ENCODE measurements at regions not wholly inside any gene's neighbourhood (a gene's known extent, or its start where the extent isn't known, plus 50 kb on each side); places are given as distances from the start of the nearest gene placed in this dataset.

DNA sequence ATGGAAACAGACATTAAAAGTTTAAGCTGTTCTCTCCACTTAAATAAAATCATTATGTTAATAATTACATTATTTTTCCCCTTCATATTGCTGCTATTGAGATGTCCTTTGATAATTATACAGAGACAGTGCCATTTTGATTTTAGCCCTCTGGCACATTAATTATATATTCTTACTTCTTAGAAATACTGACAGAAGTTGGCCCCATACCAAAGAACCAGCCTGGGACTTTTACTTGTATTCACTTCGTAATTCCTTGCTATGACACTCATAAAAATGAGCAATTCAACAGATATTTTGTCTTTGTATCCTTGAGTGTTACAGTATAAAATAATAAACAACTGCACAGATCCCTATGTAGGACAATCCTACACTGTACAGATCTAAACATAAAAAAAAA, 743.7 kb downstream of the TBC1D32 start:
- POLR2A ChIA-PET (ENCODE audit: partially characterized antibody) = no interaction called here
- no peaks in the 10 kb centered on the region for H4K20me1 ChIP-seq (replicated peaks in 1 of 2; ENCODE audit: control insufficient read depth in 1 of 2, insufficient read depth in 2 of 2, low read length in 2 of 2)
- H3K56ac ChIP-seq (replicated peaks; ENCODE audit: insufficient read length, low read depth, low read length) = no peak overlapping the region
- no peak for FAIRE-seq
- no peak overlapping the region for H3K14ac ChIP-seq (ENCODE audit: insufficient read length)
- no peaks in the 10 kb centered on the region for H3K36me3 ChIP-seq (ENCODE audit: control insufficient read depth in 2 of 4, insufficient read depth in 4 of 4, low read length in 3 of 4)
- no peaks in the 10 kb centered on the region for H3K79me2 ChIP-seq (ENCODE audit: control insufficient read depth in 1 of 2, insufficient read depth in 2 of 2, low read length in 2 of 2)
- no peak overlapping the region for H3K23ac ChIP-seq (ENCODE audit: insufficient read length)
- no peak overlapping the region for H2BK5ac ChIP-seq (ENCODE audit: low read depth, low read length)
- no peak overlapping the region for H2AK5ac ChIP-seq (ENCODE audit: low read depth, low read length)
- no peaks in the 10 kb centered on the region for H3K27me3 ChIP-seq (replicated peaks in 1 of 4; ENCODE audit: control insufficient read depth in 3 of 4, extremely low read depth in 1 of 4, insufficient read depth in 3 of 4, low read length in 3 of 4)
- H3K4me2 ChIP-seq (ENCODE audit: insufficient read depth in 1 of 2, low read depth in 2 of 2, low read length in 2 of 2) = no peak overlapping the region
- H2BK120ac ChIP-seq (replicated peaks; ENCODE audit: low read depth, low read length) = no peak overlapping the region
- no peak overlapping the region for H2BK12ac ChIP-seq (ENCODE audit: low read depth, low read length)
- no peak overlapping the region for H4K5ac ChIP-seq (ENCODE audit: insufficient read length, low read depth, low read length)
- 92% methylated on average over 1 of the region's 1 CpG; no CpG with 5 or more reads in 1 of the 2 experiments for WGBS, 2 experiments (ENCODE audit: extremely low coverage in 1 of 2, insufficient coverage in 1 of 2, insufficient read length in 1 of 2, insufficient replicate concordance in 2 of 2, low coverage in 1 of 2, low lambda C conversion rate in 2 of 2, missing lambda C conversion rate in 1 of 2)
- no peak overlapping the region for H3K9ac ChIP-seq (replicated peaks in 1 of 4; ENCODE audit: extremely low read depth in 1 of 4, low read depth in 3 of 4, low read length in 3 of 4)
- H2BK20ac ChIP-seq (ENCODE audit: low read length) = no peak overlapping the region
- no peaks in the 10 kb centered on the region for H3K23me2 ChIP-seq (ENCODE audit: low read depth, low read length)
- TF ChIP-seq MAFK (IDR thresholded peaks at IDR 0.05; ENCODE audit: low read depth, low read length) (no peak), KDM1A (IDR thresholded peaks at IDR 0.05; ENCODE audit: borderline replicate concordance, low read length) (no peak), JUND (IDR thresholded peaks at IDR 0.05; ENCODE audit: low read length) (no peak), TCF12 (IDR thresholded peaks at IDR 0.05; ENCODE audit: low read depth, low read length) (no peak), TAF7 (optimal IDR thresholded peaks at IDR 0.05; ENCODE audit: borderline replicate concordance, low read depth, low read length) (no peak), CTBP2 (IDR thresholded peaks at IDR 0.05; ENCODE audit: borderline replicate concordance, insufficient read depth, insufficient read length, low read length) (no peak), ZNF274 (IDR thresholded peaks at IDR 0.05; ENCODE audit: borderline replicate concordance, extremely low read depth, low read length) (no peak), JUN (IDR thresholded peaks at IDR 0.05; ENCODE audit: low read depth, low read length) (no peak), CHD1 (IDR thresholded peaks at IDR 0.05; ENCODE audit: low read depth, low read length) (no peak)
- TF ChIP-seq, protein P1, sequence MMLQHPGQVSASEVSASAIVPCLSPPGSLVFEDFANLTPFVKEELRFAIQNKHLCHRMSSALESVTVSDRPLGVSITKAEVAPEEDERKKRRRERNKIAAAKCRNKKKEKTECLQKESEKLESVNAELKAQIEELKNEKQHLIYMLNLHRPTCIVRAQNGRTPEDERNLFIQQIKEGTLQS (IDR thresholded peaks at IDR 0.05; ENCODE audit: insufficient read depth, low read depth, low read length) = no peak
- TF ChIP-seq, protein P2, sequence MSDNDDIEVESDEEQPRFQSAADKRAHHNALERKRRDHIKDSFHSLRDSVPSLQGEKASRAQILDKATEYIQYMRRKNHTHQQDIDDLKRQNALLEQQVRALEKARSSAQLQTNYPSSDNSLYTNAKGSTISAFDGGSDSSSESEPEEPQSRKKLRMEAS (IDR thresholded peaks at IDR 0.05) = no peak
- H2AFZ ChIP-seq (ENCODE audit: low read length) = no peak overlapping the region
- H3K4me1 ChIP-seq (replicated peaks in 1 of 4; ENCODE audit: control insufficient read depth in 3 of 4, insufficient read depth in 4 of 4, low read length in 3 of 4) = no peaks in the 10 kb centered on the region
- H3K79me1 ChIP-seq (ENCODE audit: low read depth, low read length) = no peaks in the 10 kb centered on the region
- no peak overlapping the region for H2BK15ac ChIP-seq (ENCODE audit: low read length)
- CTCF ChIA-PET (ENCODE audit: partially characterized antibody) = no interaction called here
- no peak overlapping the region for H4K8ac ChIP-seq (ENCODE audit: extremely low read depth, insufficient read depth, low read length)
- no peak overlapping the region for H3K4ac ChIP-seq (replicated peaks; ENCODE audit: insufficient read length, low read depth, low read length)
- no peak for DNase-seq (ENCODE audit: low read depth in 1 of 2, low spot score in 2 of 2)
- H3K9me3 ChIP-seq (ENCODE audit: insufficient read depth in 2 of 2, low read depth in 1 of 2, low read length in 1 of 2) = no peaks in the 10 kb centered on the region
- no peak overlapping the region for H3K4me3 ChIP-seq (ENCODE audit: extremely low read depth in 1 of 4, insufficient read depth in 2 of 4, low read depth in 3 of 4, low read length in 4 of 4)
- H4K91ac ChIP-seq (replicated peaks; ENCODE audit: insufficient read length, low read length) = no peak overlapping the region
- no peak overlapping the region for H3K18ac ChIP-seq (ENCODE audit: extremely low read depth, low read length)
- no peak overlapping the region for H3K27ac ChIP-seq (ENCODE audit: low read depth, low read length)
